ENCODE measurements at regions not wholly inside any gene's neighbourhood (a gene's known extent, or its start where the extent isn't known, plus 50 kb on each side); places are given as distances from the start of the nearest gene placed in this dataset.
"Not testable (repeated sequence)": the region's sequence is repeated elsewhere in the genome, so short reads cannot be mapped to it uniquely, and the experiment has no call there.

GRCh38 chr1:228796945-228797344 is 61.7 kb downstream of the RHOU start:
- POLR2A ChIA-PET: interaction anchor here (1.6 kb wide), 1 partner anchor 16 kb away, joined by 4 read pairs; no protein-coding TSS in a partner anchor
- DNase-seq (ENCODE audit: extremely low spot score); CTCF ChIA-PET: not testable (repeated sequence)

- CTCF ChIA-PET: no interaction called here
These were observed 62.8 kb downstream of the RHOU start for GRCh38 chr1:228798035-228798434.

GRCh38 chr1:228798548-228798947 is 63.3 kb downstream of the RHOU start:
- no peak for TF ChIP-seq ZNF384 (IDR thresholded peaks at IDR 0.05)
- TF ChIP-seq BHLHE40 (IDR thresholded peaks at IDR 0.05; ENCODE audit: borderline replicate concordance): no peak
- no peak for TF ChIP-seq FOXM1 (IDR thresholded peaks at IDR 0.05; ENCODE audit: borderline replicate concordance)
- no peak for TF ChIP-seq L3MBTL2 (conservative IDR thresholded peaks at IDR 0.05)
- TF ChIP-seq LEF1 (IDR thresholded peaks at IDR 0.05; ENCODE audit: borderline replicate concordance): no peak
- TF ChIP-seq TARDBP (IDR thresholded peaks at IDR 0.05): no peak
- no peak for TF ChIP-seq SUZ12 (IDR thresholded peaks at IDR 0.05)
- TF ChIP-seq CTBP1 (IDR thresholded peaks at IDR 0.05; ENCODE audit: borderline replicate concordance): no peak
- no peak for TF ChIP-seq ELF4 (IDR thresholded peaks at IDR 0.05)
- TF ChIP-seq HDGF (IDR thresholded peaks at IDR 0.05; ENCODE audit: borderline replicate concordance): no peak
- TF ChIP-seq, protein P1, sequence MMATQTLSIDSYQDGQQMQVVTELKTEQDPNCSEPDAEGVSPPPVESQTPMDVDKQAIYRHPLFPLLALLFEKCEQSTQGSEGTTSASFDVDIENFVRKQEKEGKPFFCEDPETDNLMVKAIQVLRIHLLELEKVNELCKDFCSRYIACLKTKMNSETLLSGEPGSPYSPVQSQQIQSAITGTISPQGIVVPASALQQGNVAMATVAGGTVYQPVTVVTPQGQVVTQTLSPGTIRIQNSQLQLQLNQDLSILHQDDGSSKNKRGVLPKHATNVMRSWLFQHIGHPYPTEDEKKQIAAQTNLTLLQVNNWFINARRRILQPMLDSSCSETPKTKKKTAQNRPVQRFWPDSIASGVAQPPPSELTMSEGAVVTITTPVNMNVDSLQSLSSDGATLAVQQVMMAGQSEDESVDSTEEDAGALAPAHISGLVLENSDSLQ (IDR thresholded peaks at IDR 0.05): no peak
- no peak for TF ChIP-seq FOXK2 (IDR thresholded peaks at IDR 0.05)
- no peak for TF ChIP-seq SP1 (IDR thresholded peaks at IDR 0.05)
- TF ChIP-seq NFRKB (IDR thresholded peaks at IDR 0.05): no peak
- no peak for TF ChIP-seq FOXA1 (IDR thresholded peaks at IDR 0.05)
- no peak for TF ChIP-seq ARNT (IDR thresholded peaks at IDR 0.05)
- ChIA-PET CTCF (no interaction called here), POLR2A (interaction anchor here (1.6 kb wide), 1 partner anchor 17 kb away, joined by 4 read pairs; no protein-coding TSS in a partner anchor)
- DNase-seq (ENCODE audit: extremely low spot score): no peak

More at GRCh38 chr1:228798035-228798434, 62.8 kb downstream of the RHOU start:
- no peak for DNase-seq (ENCODE audit: extremely low spot score)
- POLR2A ChIA-PET: interaction anchor here (1.6 kb wide), 1 partner anchor 17 kb away, joined by 4 read pairs; no protein-coding TSS in a partner anchor
- TF ChIP-seq NFRKB (IDR thresholded peaks at IDR 0.05): no peak

DNA sequence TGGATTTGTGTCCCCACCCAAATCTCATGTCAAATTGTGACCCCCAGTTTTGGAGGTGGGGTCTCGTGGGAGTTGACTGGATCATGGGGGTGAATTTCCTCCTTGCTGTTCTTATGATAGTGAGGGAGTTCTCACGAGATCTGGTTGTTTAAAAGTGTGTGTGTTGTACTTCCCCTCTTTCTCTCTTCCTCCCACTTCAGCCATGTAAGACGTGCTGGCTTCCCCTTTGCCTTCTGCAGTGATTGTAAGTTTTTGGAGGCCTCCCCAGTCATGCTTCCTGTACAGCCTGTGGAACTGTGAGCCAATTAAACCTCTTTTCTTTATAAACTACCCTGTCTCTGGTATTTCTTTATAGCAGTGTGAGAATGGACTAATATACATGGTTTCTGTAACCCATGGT is 64.6 kb downstream of the RHOU start:
- DNase-seq (ENCODE audit: extremely low spot score): no peak
- CTCF ChIA-PET: no interaction called here
- POLR2A ChIA-PET: no interaction called here
- TF ChIP-seq HDGF (IDR thresholded peaks at IDR 0.05; ENCODE audit: borderline replicate concordance) (no peak), LEF1 (IDR thresholded peaks at IDR 0.05; ENCODE audit: borderline replicate concordance) (no peak), CTBP1 (IDR thresholded peaks at IDR 0.05; ENCODE audit: borderline replicate concordance) (no peak), FOXM1 (IDR thresholded peaks at IDR 0.05; ENCODE audit: borderline replicate concordance) (no peak), NFRKB (IDR thresholded peaks at IDR 0.05) (no peak), ARNT (IDR thresholded peaks at IDR 0.05) (no peak), SUZ12 (IDR thresholded peaks at IDR 0.05) (no peak), TARDBP (IDR thresholded peaks at IDR 0.05) (no peak), ELF4 (IDR thresholded peaks at IDR 0.05) (no peak), SP1 (IDR thresholded peaks at IDR 0.05) (no peak), FOXA1 (IDR thresholded peaks at IDR 0.05) (no peak), FOXK2 (IDR thresholded peaks at IDR 0.05) (no peak), BHLHE40 (IDR thresholded peaks at IDR 0.05; ENCODE audit: borderline replicate concordance) (no peak), L3MBTL2 (conservative IDR thresholded peaks at IDR 0.05) (no peak), ZNF384 (IDR thresholded peaks at IDR 0.05) (no peak)
- TF ChIP-seq, protein P1 (IDR thresholded peaks at IDR 0.05): no peak

DNA sequence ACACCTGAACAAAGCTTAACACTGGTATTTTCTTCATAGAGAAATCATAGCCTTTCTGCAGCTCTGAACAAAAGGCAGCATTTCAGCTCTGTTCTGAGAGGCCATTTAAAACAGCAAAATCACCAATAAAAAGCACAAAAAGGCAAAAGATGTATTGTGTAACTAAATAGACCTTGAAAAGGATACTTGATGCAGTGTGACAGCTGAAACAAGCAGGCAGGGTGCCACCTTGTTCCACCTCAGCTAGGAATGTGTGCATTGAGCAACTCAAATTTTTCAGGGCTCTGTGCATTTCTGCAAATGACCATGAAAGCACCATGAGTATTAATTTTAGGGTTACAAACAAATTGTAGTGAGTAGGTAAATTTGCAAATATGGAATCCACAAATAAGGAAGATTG is 65.8 kb downstream of the RHOU start:
- POLR2A ChIA-PET: no interaction called here

More for the DNA sequence above, 65.8 kb downstream of the RHOU start:
- CTCF ChIA-PET: no interaction called here
- TF ChIP-seq NFRKB (IDR thresholded peaks at IDR 0.05) (no peak), TARDBP (IDR thresholded peaks at IDR 0.05) (no peak), BHLHE40 (IDR thresholded peaks at IDR 0.05; ENCODE audit: borderline replicate concordance) (no peak), CTBP1 (IDR thresholded peaks at IDR 0.05; ENCODE audit: borderline replicate concordance) (no peak), HDGF (IDR thresholded peaks at IDR 0.05; ENCODE audit: borderline replicate concordance) (no peak), FOXK2 (IDR thresholded peaks at IDR 0.05) (no peak), SP1 (IDR thresholded peaks at IDR 0.05) (no peak), L3MBTL2 (conservative IDR thresholded peaks at IDR 0.05) (no peak), FOXM1 (IDR thresholded peaks at IDR 0.05; ENCODE audit: borderline replicate concordance) (no peak), ZNF384 (IDR thresholded peaks at IDR 0.05) (no peak), ELF4 (IDR thresholded peaks at IDR 0.05) (no peak), SUZ12 (IDR thresholded peaks at IDR 0.05) (no peak), ARNT (IDR thresholded peaks at IDR 0.05) (no peak), LEF1 (IDR thresholded peaks at IDR 0.05; ENCODE audit: borderline replicate concordance) (no peak), FOXA1 (IDR thresholded peaks at IDR 0.05) (no peak)
- TF ChIP-seq, protein P1 (IDR thresholded peaks at IDR 0.05): no peak
- DNase-seq (ENCODE audit: extremely low spot score): no peak
